GM12878 (cell line): ENCODE measurements at regions not wholly inside any gene's neighbourhood (a gene's known extent, or its start where the extent isn't known, plus 50 kb on each side); places are given as distances from the start of the nearest gene placed in this dataset.

Experiments used
- ASH2L ChIP-seq: fragments of 300-600, 200-600 bp; sonication (generic); IDR thresholded peaks from 2 replicates; pipeline ENCODE4 v1.6.1; 2017; ENCODE audit warnings: low read depth, mild to moderate bottlenecking, borderline replicate concordance
- EP300 ChIP-seq, 2 experiments: fragments of 150-350 bp in 1 of 2; IDR thresholded peaks; 2 replicates each; pipeline ENCODE4 v1.6.1; 2011 to 2012; ENCODE audit warnings: low read depth in 2 of 2, low read length in 2 of 2, borderline replicate concordance in 1 of 2, improper control_type of control experiment in 1 of 2, inconsistent platforms in 1 of 2; ENCODE audit not compliant: control insufficient read depth in 1 of 2
- GABPA ChIP-seq: IDR thresholded peaks from 2 replicates; pipeline ENCODE4 v1.6.1; 2014; ENCODE audit warnings: antibody characterized with exemption, low read depth, mild to moderate bottlenecking, inconsistent platforms
- GATAD2B ChIP-seq: fragments of 450-650 bp; conservative IDR thresholded peaks from 2 replicates; pipeline ENCODE4 v1.6.1; 2017; ENCODE audit warnings: low read depth, mild to moderate bottlenecking, moderate library complexity
- IKZF1 ChIP-seq: fragments of 450-650 bp; conservative IDR thresholded peaks from 2 replicates; pipeline ENCODE4 v1.6.1; 2017; ENCODE audit warnings: antibody characterized with exemption, mild to moderate bottlenecking
- PAX5 ChIP-seq: IDR thresholded peaks from 2 replicates; pipeline ENCODE4 v1.6.1; 2011; ENCODE audit warnings: low read depth, low read length, borderline replicate concordance
- PAX8 ChIP-seq: fragments of 450-650 bp; IDR thresholded peaks from 2 replicates; pipeline ENCODE4 v1.6.1; 2017; ENCODE audit warnings: mild to moderate bottlenecking, moderate library complexity
- POLR2A ChIP-seq: IDR thresholded peaks from 2 replicates; pipeline ENCODE4 v1.6.1; 2011; ENCODE audit warnings: low read depth, mild to moderate bottlenecking, low read length
- SP1 ChIP-seq: IDR thresholded peaks from one replicate; pipeline ENCODE4 v1.6.1; 2011; ENCODE audit warnings: low read depth, low read length
- TARDBP ChIP-seq: IDR thresholded peaks from 2 replicates; pipeline ENCODE4 v1.6.1; 2016; ENCODE audit warnings: borderline replicate concordance
- TF ChIP-seq, protein P1 (sequence below), 3 experiments: IDR thresholded peaks in 2 of 3; conservative IDR thresholded peaks in 1 of 3; 2 replicates each; pipeline ENCODE4 v1.5.1; 2011; ENCODE audit warnings: low read depth in 3 of 3, low read length in 3 of 3, mild to moderate bottlenecking in 3 of 3, control low read depth in 2 of 3, moderate library complexity in 2 of 3, inconsistent platforms in 1 of 3, mixed read lengths in 1 of 3; ENCODE audit not compliant: control insufficient read depth in 2 of 3, insufficient read depth in 1 of 3; ENCODE audit errors: extremely low read depth in 1 of 3
- TF ChIP-seq, protein P2 (sequence below): IDR thresholded peaks from 2 replicates; pipeline ENCODE4 v1.6.1; 2012; ENCODE audit warnings: low read depth, low read length, improper control_type of control experiment

DNA sequence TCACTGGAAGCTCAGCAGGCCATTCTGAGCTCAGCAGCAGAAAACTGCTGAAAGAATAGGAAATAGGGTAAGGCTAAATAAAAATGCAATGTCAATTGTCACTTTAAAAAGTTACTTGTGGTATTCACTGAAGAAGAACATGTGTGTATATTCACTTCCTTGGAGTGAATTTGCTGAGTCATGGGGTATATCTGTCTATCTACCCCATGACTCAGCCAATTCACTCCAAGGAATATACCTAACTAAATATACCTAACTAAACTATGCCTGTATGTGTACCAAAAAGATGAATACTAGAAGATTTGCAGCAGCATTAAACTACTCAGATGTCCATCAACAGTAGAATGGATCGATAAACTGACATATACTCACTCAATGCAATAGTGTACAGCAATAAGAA, 69.5 kb upstream of the KCNAB1 start:
- no peak for TF ChIP-seq GABPA
- TF ChIP-seq, protein P1, sequence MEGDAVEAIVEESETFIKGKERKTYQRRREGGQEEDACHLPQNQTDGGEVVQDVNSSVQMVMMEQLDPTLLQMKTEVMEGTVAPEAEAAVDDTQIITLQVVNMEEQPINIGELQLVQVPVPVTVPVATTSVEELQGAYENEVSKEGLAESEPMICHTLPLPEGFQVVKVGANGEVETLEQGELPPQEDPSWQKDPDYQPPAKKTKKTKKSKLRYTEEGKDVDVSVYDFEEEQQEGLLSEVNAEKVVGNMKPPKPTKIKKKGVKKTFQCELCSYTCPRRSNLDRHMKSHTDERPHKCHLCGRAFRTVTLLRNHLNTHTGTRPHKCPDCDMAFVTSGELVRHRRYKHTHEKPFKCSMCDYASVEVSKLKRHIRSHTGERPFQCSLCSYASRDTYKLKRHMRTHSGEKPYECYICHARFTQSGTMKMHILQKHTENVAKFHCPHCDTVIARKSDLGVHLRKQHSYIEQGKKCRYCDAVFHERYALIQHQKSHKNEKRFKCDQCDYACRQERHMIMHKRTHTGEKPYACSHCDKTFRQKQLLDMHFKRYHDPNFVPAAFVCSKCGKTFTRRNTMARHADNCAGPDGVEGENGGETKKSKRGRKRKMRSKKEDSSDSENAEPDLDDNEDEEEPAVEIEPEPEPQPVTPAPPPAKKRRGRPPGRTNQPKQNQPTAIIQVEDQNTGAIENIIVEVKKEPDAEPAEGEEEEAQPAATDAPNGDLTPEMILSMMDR (IDR thresholded peaks at IDR 0.05 in 2 of 3, conservative IDR thresholded peaks at IDR 0.05 in 1 of 3; ENCODE audit: control insufficient read depth in 2 of 3, extremely low read depth in 1 of 3, insufficient read depth in 1 of 3, low read depth in 3 of 3, low read length in 3 of 3) = no peak
- TF ChIP-seq, protein P2, sequence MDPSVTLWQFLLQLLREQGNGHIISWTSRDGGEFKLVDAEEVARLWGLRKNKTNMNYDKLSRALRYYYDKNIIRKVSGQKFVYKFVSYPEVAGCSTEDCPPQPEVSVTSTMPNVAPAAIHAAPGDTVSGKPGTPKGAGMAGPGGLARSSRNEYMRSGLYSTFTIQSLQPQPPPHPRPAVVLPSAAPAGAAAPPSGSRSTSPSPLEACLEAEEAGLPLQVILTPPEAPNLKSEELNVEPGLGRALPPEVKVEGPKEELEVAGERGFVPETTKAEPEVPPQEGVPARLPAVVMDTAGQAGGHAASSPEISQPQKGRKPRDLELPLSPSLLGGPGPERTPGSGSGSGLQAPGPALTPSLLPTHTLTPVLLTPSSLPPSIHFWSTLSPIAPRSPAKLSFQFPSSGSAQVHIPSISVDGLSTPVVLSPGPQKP = no peak
- TF ChIP-seq IKZF1 = no peak
- TF ChIP-seq GATAD2B = no peak
- TF ChIP-seq ASH2L = no peak
- TF ChIP-seq SP1 = no peak
- no peak for TF ChIP-seq POLR2A
- TF ChIP-seq PAX5 = no peak
- TF ChIP-seq TARDBP = no peak
- no peak for TF ChIP-seq EP300 (IDR thresholded peaks at IDR 0.05; ENCODE audit: borderline replicate concordance in 1 of 2, control insufficient read depth in 1 of 2, low read depth in 2 of 2, low read length in 2 of 2)
- TF ChIP-seq PAX8 = no peak
